ENCODE measurements at regions not wholly inside any gene's neighbourhood (a gene's known extent, or its start where the extent isn't known, plus 50 kb on each side); places are given as distances from the start of the nearest gene placed in this dataset.

DNA sequence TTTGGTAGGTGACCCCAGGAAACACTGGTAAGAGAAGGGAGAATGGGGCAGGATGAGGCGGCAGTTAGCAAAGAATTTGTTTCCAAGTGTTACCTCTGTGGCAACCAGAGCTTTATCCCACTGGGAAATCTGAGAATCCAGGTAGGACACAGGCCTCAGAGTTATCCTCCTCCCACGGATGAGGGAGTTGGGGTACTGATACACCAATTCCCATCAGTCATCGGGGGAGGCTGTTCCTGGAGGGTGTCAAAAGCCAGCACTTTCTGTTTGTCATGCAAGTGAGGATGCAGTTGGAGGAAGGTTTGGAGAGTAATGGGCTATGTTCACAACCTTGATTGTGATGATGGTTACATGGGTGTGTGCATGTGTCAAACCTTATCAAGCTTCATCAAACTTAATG lies 221.2 kb upstream of the SFSWAP start:
- DNase-seq, result no peak
- TF ChIP-seq GATA1 (IDR thresholded peaks at IDR 0.05; ENCODE audit: low read depth, low read length) (no peak), POLR2A (IDR thresholded peaks at IDR 0.05; ENCODE audit: low read length) (no peak)

DNA sequence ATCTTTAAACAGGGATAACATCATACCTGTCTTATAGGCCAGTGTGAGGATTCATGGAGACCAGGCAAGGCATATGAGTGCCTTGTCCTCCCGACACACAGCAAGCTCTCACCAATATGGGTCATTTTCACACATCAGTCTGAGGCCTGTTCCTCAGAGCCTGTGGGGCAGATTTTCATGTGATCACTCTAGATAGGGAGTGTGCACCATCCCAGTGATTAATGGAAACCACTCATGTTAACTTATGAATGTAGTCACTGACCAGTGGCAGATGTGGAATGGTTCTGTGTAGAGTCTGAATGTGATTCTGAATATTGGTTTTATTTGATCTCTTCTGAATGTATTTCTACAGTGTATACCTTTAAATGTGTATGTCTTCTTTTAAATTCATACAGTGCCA lies 219.7 kb upstream of the SFSWAP start:
- no peak for DNase-seq

GRCh38 chr12:131491916-131492490 lies 218.9 kb upstream of the SFSWAP start:
- DNase-seq, result no peak
- TF ChIP-seq POLR2A (IDR thresholded peaks at IDR 0.05; ENCODE audit: low read length) (no peak), GATA1 (IDR thresholded peaks at IDR 0.05; ENCODE audit: low read depth, low read length) (no peak)

More for the DNA sequence above, 219.7 kb upstream of the SFSWAP start:
- TF ChIP-seq GATA1 (IDR thresholded peaks at IDR 0.05; ENCODE audit: low read depth, low read length) (no peak), POLR2A (IDR thresholded peaks at IDR 0.05; ENCODE audit: low read length) (no peak)

GRCh38 chr12:131493068-131493826 lies 217.6 kb upstream of the SFSWAP start:
- peak in 1 of 2 experiments; percentile 8 for DNase-seq
- TF ChIP-seq GATA1 (IDR thresholded peaks at IDR 0.05; ENCODE audit: low read depth, low read length) (no peak), POLR2A (IDR thresholded peaks at IDR 0.05; ENCODE audit: low read length) (no peak)

- no peak for DNase-seq
- TF ChIP-seq GATA1 (IDR thresholded peaks at IDR 0.05; ENCODE audit: low read depth, low read length) (no peak), POLR2A (IDR thresholded peaks at IDR 0.05; ENCODE audit: low read length) (no peak)
Observed at GRCh38 chr12:131494216-131494615, 216.7 kb upstream of the SFSWAP start.

DNA sequence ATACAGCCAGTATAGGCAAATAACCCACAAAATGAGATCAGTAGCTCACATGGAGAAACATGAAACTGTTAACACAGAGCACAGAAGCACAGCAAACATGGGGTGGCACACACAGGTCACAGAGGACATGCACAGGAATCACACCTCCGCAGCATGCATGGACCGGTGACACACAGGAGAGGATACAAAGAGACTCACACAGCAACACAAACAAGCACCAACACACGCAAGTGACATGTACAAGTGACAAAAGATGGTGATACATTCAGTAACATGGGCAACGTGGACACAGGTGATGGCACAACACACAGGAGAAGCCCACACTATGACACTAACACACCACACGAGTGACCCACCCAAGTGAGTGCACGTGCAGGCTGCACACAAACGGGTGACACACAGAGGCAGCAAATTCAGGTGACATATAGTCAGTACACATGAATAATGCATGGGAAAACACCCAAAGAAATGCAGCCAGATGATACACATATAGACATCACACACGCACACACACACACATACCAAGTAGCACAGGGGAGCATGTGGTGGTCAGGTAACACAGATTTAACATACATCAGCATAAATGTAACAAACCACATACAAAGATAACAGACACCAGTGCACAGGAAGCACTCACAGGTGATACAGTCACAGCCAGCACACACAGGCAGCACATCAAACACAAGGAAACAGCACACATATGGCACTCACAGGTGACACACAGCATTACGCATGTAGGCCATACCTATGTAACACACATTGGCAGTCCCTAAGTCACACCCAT lies 216.0 kb upstream of the SFSWAP start:
- TF ChIP-seq GATA1 (IDR thresholded peaks at IDR 0.05; ENCODE audit: low read depth, low read length), result no peak
- no peak for TF ChIP-seq POLR2A (IDR thresholded peaks at IDR 0.05; ENCODE audit: low read length)
- DNase-seq, result no peak

GRCh38 chr12:131497966-131498365 lies 212.9 kb upstream of the SFSWAP start:
- DNase-seq, result no peak
- TF ChIP-seq POLR2A (IDR thresholded peaks at IDR 0.05; ENCODE audit: low read length) (no peak), GATA1 (IDR thresholded peaks at IDR 0.05; ENCODE audit: low read depth, low read length) (no peak)

DNA sequence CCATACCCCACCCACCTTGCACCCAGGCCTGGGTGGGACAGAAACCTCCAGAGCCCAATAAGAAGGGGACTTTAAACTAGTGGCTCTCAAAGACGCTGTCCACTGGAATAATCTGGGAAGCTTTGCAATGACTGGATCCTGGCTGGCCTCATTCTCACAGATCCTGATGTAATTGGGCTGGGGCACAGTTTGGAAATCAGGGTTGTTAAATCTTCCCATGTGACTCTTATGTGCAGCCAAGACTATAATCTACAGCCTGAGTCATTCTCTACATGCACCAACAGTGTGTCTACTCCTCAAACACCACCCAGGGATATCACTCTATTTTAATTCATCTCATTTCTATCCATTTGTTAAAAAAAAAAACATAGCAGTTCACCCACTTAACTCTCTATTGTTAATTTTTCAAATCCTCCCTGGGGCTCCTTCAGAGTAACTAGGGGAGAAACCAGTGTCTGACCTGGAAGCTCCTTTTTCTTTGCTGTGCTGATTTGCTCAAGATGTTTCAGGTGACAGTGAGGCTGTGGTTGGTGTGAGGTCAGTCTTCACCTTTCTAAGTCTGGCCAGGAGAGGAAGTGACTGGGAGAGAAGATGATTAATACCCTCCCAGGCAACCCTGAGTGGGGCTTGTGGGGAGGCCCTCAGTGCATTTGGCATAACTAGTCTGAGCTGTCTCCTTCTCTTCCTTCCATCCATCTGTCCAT lies 211.6 kb upstream of the SFSWAP start:
- DNase-seq, result no peak
- TF ChIP-seq POLR2A (IDR thresholded peaks at IDR 0.05; ENCODE audit: low read length), result no peak
- no peak for TF ChIP-seq GATA1 (IDR thresholded peaks at IDR 0.05; ENCODE audit: low read depth, low read length)

- TF ChIP-seq GATA1 (IDR thresholded peaks at IDR 0.05; ENCODE audit: low read depth, low read length), result no peak
- TF ChIP-seq POLR2A (IDR thresholded peaks at IDR 0.05; ENCODE audit: low read length), result no peak
- DNase-seq, result no peak
Observed at GRCh38 chr12:131499864-131500190, 211.1 kb upstream of the SFSWAP start.

DNA sequence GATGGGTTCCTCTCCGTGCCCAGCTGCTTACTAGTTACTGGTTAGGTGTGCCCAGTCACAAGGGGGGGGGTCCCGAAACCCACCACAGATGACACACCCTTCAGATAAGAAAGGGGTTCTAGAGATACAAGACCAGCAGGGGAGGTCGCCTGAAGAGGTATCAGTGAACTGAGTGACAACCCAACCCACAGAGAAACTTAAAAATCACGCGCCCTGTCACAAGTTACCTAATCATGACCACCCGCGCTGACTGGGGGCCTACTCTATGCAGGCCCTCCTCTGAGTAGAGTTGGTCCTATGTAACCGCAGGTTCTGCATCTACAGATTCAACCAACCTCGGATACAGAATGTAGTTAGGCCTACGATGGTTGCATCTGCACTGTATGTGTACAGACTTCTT lies 210.3 kb upstream of the SFSWAP start:
- DNase-seq, result no peak
- TF ChIP-seq GATA1 (IDR thresholded peaks at IDR 0.05; ENCODE audit: low read depth, low read length) (no peak), POLR2A (IDR thresholded peaks at IDR 0.05; ENCODE audit: low read length) (no peak)

DNA sequence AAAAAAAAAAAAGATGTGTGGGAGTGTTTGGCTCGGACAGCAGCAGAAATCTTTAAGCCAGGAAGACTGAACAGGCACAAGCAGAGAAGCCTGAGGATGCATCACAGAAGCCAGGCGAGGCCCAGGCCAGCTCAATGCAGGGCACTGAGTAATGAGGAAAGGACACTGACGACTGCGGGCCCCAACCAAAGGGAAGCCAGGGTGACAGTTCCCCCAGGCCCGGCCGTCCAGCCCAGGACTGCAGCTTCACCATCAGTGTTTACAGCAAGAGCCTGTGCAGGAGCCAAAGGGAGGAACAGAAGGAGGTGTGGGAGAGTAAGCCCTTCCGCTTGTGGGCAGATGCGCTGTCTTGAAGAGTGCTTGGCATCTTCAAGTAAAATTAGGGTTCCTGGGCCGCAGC lies 205.3 kb upstream of the SFSWAP start:
- no peak for TF ChIP-seq POLR2A (IDR thresholded peaks at IDR 0.05; ENCODE audit: low read length)
- TF ChIP-seq GATA1 (IDR thresholded peaks at IDR 0.05; ENCODE audit: low read depth, low read length), result no peak
- no peak for DNase-seq

DNA sequence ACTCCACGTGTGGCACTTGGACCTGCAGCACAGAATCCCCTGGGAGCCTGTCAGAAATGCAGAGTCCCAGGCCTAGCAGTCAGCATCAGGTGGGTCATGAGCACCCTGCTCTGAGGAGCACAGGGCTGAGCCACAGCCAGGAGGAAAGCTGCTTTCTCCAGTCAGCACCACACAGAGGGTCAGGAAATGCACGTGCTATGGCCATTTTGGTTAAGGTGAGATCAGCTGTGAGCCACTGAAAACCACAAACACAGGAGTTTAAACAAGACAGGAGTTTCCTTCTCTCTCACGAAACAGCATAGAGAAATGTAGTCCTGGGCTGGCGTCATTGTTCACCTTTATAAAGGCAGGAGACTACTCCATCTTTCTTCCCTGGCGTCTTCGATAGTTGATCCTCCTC lies 204.5 kb upstream of the SFSWAP start:
- DNase-seq, result no peak
- TF ChIP-seq GATA1 (IDR thresholded peaks at IDR 0.05; ENCODE audit: low read depth, low read length), result no peak
- TF ChIP-seq POLR2A (IDR thresholded peaks at IDR 0.05; ENCODE audit: low read length), result no peak

GRCh38 chr12:131507094-131507493 lies 203.8 kb upstream of the SFSWAP start:
- DNase-seq, result no peak
- TF ChIP-seq GATA1 (IDR thresholded peaks at IDR 0.05; ENCODE audit: low read depth, low read length) (no peak), POLR2A (IDR thresholded peaks at IDR 0.05; ENCODE audit: low read length) (no peak)

GRCh38 chr12:131507881-131508280 lies 203.0 kb upstream of the SFSWAP start:
- no peak for TF ChIP-seq POLR2A (IDR thresholded peaks at IDR 0.05; ENCODE audit: low read length)
- TF ChIP-seq GATA1 (IDR thresholded peaks at IDR 0.05; ENCODE audit: low read depth, low read length), result no peak
- no peak for DNase-seq
